ENCODE measurements at regions not wholly inside any gene's neighbourhood (a gene's known extent, or its start where the extent isn't known, plus 50 kb on each side); places are given as distances from the start of the nearest gene placed in this dataset.
"Not testable (repeated sequence)": the region's sequence is repeated elsewhere in the genome, so short reads cannot be mapped to it uniquely, and the experiment has no call there.

DNA sequence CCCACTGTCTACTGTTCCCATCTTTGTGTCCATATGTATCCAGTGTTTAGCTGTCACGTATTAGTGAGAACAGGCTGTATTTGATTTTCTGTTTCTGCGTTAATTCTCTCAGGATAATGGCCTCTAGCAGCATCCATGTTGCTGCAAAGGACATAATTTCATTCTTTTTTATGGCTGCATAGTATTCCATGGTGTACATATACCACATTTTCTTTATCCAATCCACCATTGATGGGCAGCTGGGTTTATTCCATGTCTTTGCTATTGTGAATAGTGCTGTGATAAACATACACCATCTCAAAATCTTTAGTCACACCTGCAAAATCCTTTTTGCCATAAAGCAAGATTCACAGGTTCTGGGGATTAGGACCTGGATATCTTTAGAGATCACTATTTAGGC, 334.4 kb upstream of the CLINT1 start:
- H3K36me3 ChIP-seq (ENCODE audit: insufficient read depth, low read length); H4K20me1 ChIP-seq (ENCODE audit: insufficient read depth, low read depth, low read length); H3K79me2 ChIP-seq (ENCODE audit: low read length); H3K9ac ChIP-seq (ENCODE audit: low read length); H3K9me2 ChIP-seq (replicated peaks; ENCODE audit: insufficient read depth, low read length); H3K9me3 ChIP-seq (ENCODE audit: low read length); H3K27me3 ChIP-seq (ENCODE audit: low read length); DNase-seq; H3K4me2 ChIP-seq (ENCODE audit: low read depth, low read length, poor library complexity, severe bottlenecking); H3K27ac ChIP-seq (ENCODE audit: low read length); H2AFZ ChIP-seq (ENCODE audit: low read length); H3K4me3 ChIP-seq (ENCODE audit: low read length): not testable (repeated sequence)
- peaks cover 49% of the 10 kb centered on the region for H3K4me1 ChIP-seq (ENCODE audit: low read length)

DNA sequence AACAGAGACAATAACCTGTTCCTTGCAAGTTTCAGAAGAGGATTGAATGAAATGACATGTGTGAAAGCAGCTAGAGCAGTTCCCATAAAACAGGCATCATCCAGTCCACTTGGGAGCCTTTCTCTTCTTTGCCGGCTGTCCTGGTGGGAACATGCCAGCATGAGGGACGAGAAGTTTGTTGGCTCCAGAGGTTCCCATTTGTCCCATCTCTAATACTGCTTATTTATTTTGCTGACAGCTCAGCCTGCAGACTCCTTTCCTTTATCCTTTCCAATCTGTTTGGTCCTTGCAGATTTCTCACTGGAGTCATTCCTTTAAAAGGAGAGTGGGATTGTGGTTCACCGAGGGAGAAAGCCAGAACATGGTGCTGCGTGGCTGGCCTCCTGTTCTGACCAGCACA, 321.5 kb upstream of the CLINT1 start:
- H3K9me3 ChIP-seq (ENCODE audit: low read length) = no peaks in the 10 kb centered on the region
- no peaks in the 10 kb centered on the region; the same call in 1 of the 2 replicates for H4K20me1 ChIP-seq (ENCODE audit: insufficient read depth, low read depth, low read length)
- no peak overlapping the region for H3K4me3 ChIP-seq (ENCODE audit: low read length)
- no peak overlapping the region for H3K4me2 ChIP-seq (ENCODE audit: low read depth, low read length, poor library complexity, severe bottlenecking)
- H3K27ac ChIP-seq (ENCODE audit: low read length) = no peak overlapping the region
- no peak for DNase-seq
- H3K79me2 ChIP-seq (ENCODE audit: low read length) = no peaks in the 10 kb centered on the region
- H3K27me3 ChIP-seq (ENCODE audit: low read length) = no peaks in the 10 kb centered on the region
- no peaks in the 10 kb centered on the region for H3K9me2 ChIP-seq (replicated peaks; ENCODE audit: insufficient read depth, low read length)
- no peaks in the 10 kb centered on the region for H3K36me3 ChIP-seq (ENCODE audit: insufficient read depth, low read length)
- no peaks in the 10 kb centered on the region for H3K4me1 ChIP-seq (ENCODE audit: low read length)
- no peak overlapping the region for H2AFZ ChIP-seq (ENCODE audit: low read length)
- no peak overlapping the region for H3K9ac ChIP-seq (ENCODE audit: low read length)

DNA sequence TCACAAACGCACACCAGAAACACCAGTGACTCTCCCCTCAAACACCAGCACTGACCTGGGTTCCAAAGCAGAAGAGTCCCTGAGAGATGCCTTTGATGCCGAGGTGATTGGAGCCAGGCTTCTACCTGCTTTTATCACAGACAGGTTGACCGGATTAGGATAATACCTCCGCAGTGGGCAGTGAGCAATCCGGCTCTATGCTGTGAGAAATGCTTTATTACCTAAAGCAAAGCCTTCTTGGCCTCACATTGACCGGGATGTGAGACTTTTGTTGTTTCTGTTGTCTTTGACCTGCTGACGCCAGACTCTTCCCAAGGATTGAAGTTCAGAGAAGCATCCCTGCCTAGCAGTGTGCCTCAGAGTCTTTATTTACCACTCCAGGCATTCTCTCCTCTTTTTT, 320.3 kb upstream of the CLINT1 start:
- H2AFZ ChIP-seq (ENCODE audit: low read length) = no peak overlapping the region
- H3K36me3 ChIP-seq (ENCODE audit: insufficient read depth, low read length) = no peaks in the 10 kb centered on the region
- H3K27me3 ChIP-seq (ENCODE audit: low read length) = no peaks in the 10 kb centered on the region
- no peaks in the 10 kb centered on the region for H3K9me2 ChIP-seq (replicated peaks; ENCODE audit: insufficient read depth, low read length)
- no peaks in the 10 kb centered on the region for H3K79me2 ChIP-seq (ENCODE audit: low read length)
- no peak overlapping the region for H3K27ac ChIP-seq (ENCODE audit: low read length)
- no peaks in the 10 kb centered on the region; the same call in 1 of the 2 replicates for H4K20me1 ChIP-seq (ENCODE audit: insufficient read depth, low read depth, low read length)
- H3K4me2 ChIP-seq (ENCODE audit: low read depth, low read length, poor library complexity, severe bottlenecking) = no peak overlapping the region
- H3K9ac ChIP-seq (ENCODE audit: low read length) = no peak overlapping the region
- no peak overlapping the region for H3K4me3 ChIP-seq (ENCODE audit: low read length)
- H3K9me3 ChIP-seq (ENCODE audit: low read length) = no peaks in the 10 kb centered on the region
- H3K4me1 ChIP-seq (ENCODE audit: low read length) = no peaks in the 10 kb centered on the region
- DNase-seq = no peak

DNA sequence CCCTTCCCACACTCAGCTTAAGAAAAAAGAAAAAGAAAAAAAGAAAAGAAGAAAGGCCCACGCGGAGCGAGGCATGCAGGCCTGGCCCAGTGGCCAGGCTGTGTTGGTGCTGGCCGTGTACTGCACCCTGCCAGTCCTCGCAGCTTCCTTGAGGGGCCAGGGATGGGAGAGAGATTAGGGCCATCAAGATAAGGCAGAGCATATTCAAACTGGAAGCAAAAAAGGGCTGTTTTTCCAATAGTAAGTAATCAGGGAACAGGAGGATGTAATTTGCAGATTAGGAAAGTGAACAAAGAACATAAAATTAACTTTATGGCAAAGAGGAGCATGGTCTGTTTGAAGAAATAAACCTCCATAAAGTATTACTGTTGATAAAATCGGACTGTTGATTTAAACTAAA, 319.6 kb upstream of the CLINT1 start:
- H3K4me3 ChIP-seq (ENCODE audit: low read length) = no peak overlapping the region
- H3K4me1 ChIP-seq (ENCODE audit: low read length) = no peaks in the 10 kb centered on the region
- H3K9me2 ChIP-seq (replicated peaks; ENCODE audit: insufficient read depth, low read length) = no peaks in the 10 kb centered on the region
- H3K4me2 ChIP-seq (ENCODE audit: low read depth, low read length, poor library complexity, severe bottlenecking) = no peak overlapping the region
- H3K79me2 ChIP-seq (ENCODE audit: low read length) = no peaks in the 10 kb centered on the region
- H4K20me1 ChIP-seq (ENCODE audit: insufficient read depth, low read depth, low read length) = no peaks in the 10 kb centered on the region; the same call in 1 of the 2 replicates
- no peaks in the 10 kb centered on the region for H3K9me3 ChIP-seq (ENCODE audit: low read length)
- H3K36me3 ChIP-seq (ENCODE audit: insufficient read depth, low read length) = no peaks in the 10 kb centered on the region
- no peak overlapping the region for H3K27ac ChIP-seq (ENCODE audit: low read length)
- no peak overlapping the region for H3K9ac ChIP-seq (ENCODE audit: low read length)
- no peaks in the 10 kb centered on the region for H3K27me3 ChIP-seq (ENCODE audit: low read length)
- no peak for DNase-seq
- H2AFZ ChIP-seq (ENCODE audit: low read length) = no peak overlapping the region

DNA sequence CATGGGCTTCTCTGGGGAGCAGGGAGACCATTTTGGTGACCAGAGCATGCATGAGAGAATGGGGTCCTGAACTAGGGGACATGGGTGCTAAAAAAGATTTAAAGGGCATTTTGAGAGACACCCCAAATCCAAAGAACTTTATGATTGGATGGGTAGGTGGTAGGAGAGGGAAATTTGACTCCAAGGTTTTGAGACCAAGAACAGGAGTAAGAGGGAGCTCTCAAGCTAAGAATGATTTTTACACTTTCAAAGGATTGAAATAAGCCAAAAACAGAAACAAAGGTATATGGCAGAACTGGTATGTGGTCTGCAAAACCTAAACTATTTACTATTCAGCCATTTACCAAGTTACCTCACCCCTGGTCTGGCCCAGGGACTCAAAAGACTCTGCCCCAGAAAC, 318.2 kb upstream of the CLINT1 start:
- no peak overlapping the region for H3K9ac ChIP-seq (ENCODE audit: low read length)
- no peaks in the 10 kb centered on the region for H3K4me1 ChIP-seq (ENCODE audit: low read length)
- no peak overlapping the region for H3K4me2 ChIP-seq (ENCODE audit: low read depth, low read length, poor library complexity, severe bottlenecking)
- no peak overlapping the region for H2AFZ ChIP-seq (ENCODE audit: low read length)
- H3K27ac ChIP-seq (ENCODE audit: low read length) = no peak overlapping the region
- no peak for DNase-seq
- H3K4me3 ChIP-seq (ENCODE audit: low read length) = no peak overlapping the region
- no peaks in the 10 kb centered on the region for H3K36me3 ChIP-seq (ENCODE audit: insufficient read depth, low read length)
- no peaks in the 10 kb centered on the region; the same call in 1 of the 2 replicates for H4K20me1 ChIP-seq (ENCODE audit: insufficient read depth, low read depth, low read length)
- H3K79me2 ChIP-seq (ENCODE audit: low read length) = no peaks in the 10 kb centered on the region
- H3K9me2 ChIP-seq (replicated peaks; ENCODE audit: insufficient read depth, low read length) = no peaks in the 10 kb centered on the region
- no peaks in the 10 kb centered on the region for H3K27me3 ChIP-seq (ENCODE audit: low read length)
- no peaks in the 10 kb centered on the region for H3K9me3 ChIP-seq (ENCODE audit: low read length)

DNA sequence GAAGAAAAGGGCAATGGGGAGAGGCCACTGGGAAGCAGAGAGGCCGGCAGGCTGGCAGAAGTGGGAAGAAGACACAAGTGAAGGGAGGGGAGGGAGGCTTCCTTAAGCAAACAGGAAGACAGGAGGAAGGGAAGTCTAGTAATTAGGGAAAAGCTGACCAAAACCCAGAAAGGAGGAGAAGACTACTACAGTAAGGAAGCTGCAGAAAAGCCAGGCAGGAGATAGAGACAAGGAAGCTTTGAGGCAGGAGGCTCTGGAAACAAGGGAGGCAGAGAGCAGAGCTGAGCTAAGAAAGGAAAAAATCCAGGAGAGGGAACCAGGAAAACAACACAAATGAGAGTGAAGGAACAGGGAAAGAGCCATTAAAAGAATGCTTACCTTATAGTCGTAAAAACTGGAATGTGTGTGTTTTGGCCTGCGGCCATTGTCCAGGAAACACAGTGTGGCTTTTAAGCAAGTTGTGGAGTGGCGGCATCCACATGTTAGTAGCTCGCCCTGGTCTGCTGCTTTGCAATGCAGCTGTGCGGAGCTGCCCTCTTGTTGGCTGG, 317.1 kb upstream of the CLINT1 start:
- no peak overlapping the region for H3K4me2 ChIP-seq (ENCODE audit: low read depth, low read length, poor library complexity, severe bottlenecking)
- H3K27ac ChIP-seq (ENCODE audit: low read length) = no peak overlapping the region
- H3K9me2 ChIP-seq (replicated peaks; ENCODE audit: insufficient read depth, low read length) = no peaks in the 10 kb centered on the region
- no peaks in the 10 kb centered on the region for H3K4me1 ChIP-seq (ENCODE audit: low read length)
- H3K36me3 ChIP-seq (ENCODE audit: insufficient read depth, low read length) = no peaks in the 10 kb centered on the region
- H3K79me2 ChIP-seq (ENCODE audit: low read length) = no peaks in the 10 kb centered on the region
- DNase-seq = no peak
- H3K9me3 ChIP-seq (ENCODE audit: low read length) = no peaks in the 10 kb centered on the region
- no peaks in the 10 kb centered on the region for H3K27me3 ChIP-seq (ENCODE audit: low read length)
- no peak overlapping the region for H2AFZ ChIP-seq (ENCODE audit: low read length)
- H4K20me1 ChIP-seq (ENCODE audit: insufficient read depth, low read depth, low read length) = no peaks in the 10 kb centered on the region; the same call in 1 of the 2 replicates
- H3K9ac ChIP-seq (ENCODE audit: low read length) = no peak overlapping the region
- H3K4me3 ChIP-seq (ENCODE audit: low read length) = no peak overlapping the region

DNA sequence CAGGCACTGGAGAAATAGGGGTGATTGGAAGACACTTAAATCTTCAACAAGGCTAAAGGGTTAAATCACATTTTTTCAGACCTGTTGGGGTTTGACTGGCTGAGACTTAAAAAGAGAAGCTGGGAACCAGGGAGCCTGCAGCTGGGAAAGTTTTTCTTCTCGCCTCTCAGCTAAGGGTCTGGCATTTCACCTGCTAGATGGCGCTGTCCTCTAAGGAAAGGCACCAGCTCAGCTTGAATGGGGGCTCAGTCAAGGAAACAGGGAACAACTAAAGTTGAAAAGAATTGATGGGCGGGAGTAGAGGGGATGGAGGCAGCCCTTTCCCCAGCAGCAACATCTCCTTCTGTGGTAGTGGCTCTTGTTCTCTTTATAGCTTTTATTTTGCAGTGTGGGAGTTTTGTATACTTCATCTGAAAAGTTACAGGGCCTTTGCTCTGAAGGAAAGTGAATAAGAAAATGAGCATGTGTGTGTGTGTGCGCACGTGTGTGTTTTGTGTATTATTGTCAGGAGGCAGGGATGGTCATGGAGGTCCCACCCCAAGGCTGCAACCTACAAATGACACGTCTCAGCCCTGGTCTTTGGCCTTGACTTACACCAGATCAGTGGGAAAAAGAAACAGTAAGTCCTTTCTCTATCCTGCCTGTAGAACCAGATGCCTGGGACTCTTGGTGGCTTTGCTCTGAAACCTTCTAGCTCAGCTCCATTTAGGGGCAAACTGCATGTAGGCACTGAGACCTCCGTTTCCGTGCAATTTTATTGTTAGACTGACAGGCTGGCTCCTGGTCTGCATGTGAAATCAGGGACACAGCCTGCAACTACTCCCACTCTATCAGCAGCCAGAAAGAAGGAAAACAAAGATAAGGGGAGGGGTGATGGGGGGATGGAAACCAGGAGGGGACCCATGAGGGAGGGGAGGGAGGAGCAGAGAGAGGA, 316.2 kb upstream of the CLINT1 start:
- Histone ChIP-seq H3K9me3 (ENCODE audit: low read length) (no peaks in the 10 kb centered on the region), H3K4me2 (ENCODE audit: low read depth, low read length, poor library complexity, severe bottlenecking) (no peak overlapping the region), H3K36me3 (ENCODE audit: insufficient read depth, low read length) (no peaks in the 10 kb centered on the region), H3K27me3 (ENCODE audit: low read length) (no peaks in the 10 kb centered on the region), H3K79me2 (ENCODE audit: low read length) (no peaks in the 10 kb centered on the region), H4K20me1 (ENCODE audit: insufficient read depth, low read depth, low read length) (no peaks in the 10 kb centered on the region; the same call in 1 of the 2 replicates), H3K4me3 (ENCODE audit: low read length) (no peak overlapping the region), H3K27ac (ENCODE audit: low read length) (no peak overlapping the region), H3K4me1 (ENCODE audit: low read length) (no peaks in the 10 kb centered on the region; the same call in 1 of the 2 replicates), H2AFZ (ENCODE audit: low read length) (no peak overlapping the region), H3K9ac (ENCODE audit: low read length) (no peak overlapping the region), H3K9me2 (replicated peaks; ENCODE audit: insufficient read depth, low read length) (no peaks in the 10 kb centered on the region)
- DNase-seq = peak; percentile 87

DNA sequence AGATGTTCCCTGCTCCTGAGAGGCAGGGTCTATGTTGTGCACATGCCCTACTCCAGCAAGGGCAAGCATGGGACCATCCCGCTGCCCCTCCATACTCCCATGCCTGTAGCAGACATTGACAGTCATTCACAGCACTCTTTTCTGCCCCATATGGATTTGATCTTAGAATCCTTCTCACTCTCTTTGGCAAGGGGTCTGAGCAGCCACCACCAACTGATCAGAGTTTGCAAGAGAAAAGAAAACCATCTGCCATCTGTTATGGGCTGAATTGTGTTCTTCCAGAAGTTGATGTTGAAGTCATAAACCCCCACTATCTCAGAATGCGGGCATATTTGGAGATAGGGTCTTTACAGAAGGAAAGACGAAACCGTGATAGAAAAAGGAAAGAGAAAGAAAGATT, 315.1 kb upstream of the CLINT1 start:
- no peak overlapping the region for H3K9ac ChIP-seq (ENCODE audit: low read length)

More for the DNA sequence above, 315.1 kb upstream of the CLINT1 start:
- no peaks in the 10 kb centered on the region; the same call in 1 of the 2 replicates for H4K20me1 ChIP-seq (ENCODE audit: insufficient read depth, low read depth, low read length)
- no peak for DNase-seq
- H3K36me3 ChIP-seq (ENCODE audit: insufficient read depth, low read length) = no peaks in the 10 kb centered on the region
- no peaks in the 10 kb centered on the region for H3K9me2 ChIP-seq (replicated peaks; ENCODE audit: insufficient read depth, low read length)
- H3K4me1 ChIP-seq (ENCODE audit: low read length) = no peaks in the 10 kb centered on the region; the same call in 1 of the 2 replicates
- no peak overlapping the region for H2AFZ ChIP-seq (ENCODE audit: low read length)
- no peak overlapping the region for H3K27ac ChIP-seq (ENCODE audit: low read length)
- H3K4me2 ChIP-seq (ENCODE audit: low read depth, low read length, poor library complexity, severe bottlenecking) = no peak overlapping the region
- no peak overlapping the region for H3K4me3 ChIP-seq (ENCODE audit: low read length)
- H3K9me3 ChIP-seq (ENCODE audit: low read length) = no peaks in the 10 kb centered on the region
- no peaks in the 10 kb centered on the region for H3K27me3 ChIP-seq (ENCODE audit: low read length)
- no peaks in the 10 kb centered on the region for H3K79me2 ChIP-seq (ENCODE audit: low read length)
